ENCODE measurements at regions not wholly inside any gene's neighbourhood (a gene's known extent, or its start where the extent isn't known, plus 50 kb on each side); places are given as distances from the start of the nearest gene placed in this dataset.
"Not testable (repeated sequence)": the region's sequence is repeated elsewhere in the genome, so short reads cannot be mapped to it uniquely, and the experiment has no call there.

DNA sequence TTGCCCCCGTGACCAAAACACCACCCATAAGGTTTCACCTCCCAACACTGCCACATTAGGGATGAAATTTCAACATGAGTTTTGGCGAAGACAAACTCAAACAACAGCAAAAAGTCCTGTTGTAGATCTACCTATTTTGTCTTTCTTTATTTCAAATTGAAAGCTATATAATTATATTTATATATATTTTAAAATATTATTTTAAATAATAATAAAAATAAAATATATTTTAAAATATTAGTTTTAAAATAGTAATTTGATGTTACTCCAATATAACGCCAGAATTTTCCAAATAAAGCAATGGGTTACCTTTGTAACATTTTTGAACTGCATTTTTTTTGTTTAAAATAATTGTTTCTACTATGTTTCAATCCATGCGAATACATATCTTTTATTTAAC lies 263.5 kb upstream of the USP25 start:
- TF ChIP-seq, protein P1, sequence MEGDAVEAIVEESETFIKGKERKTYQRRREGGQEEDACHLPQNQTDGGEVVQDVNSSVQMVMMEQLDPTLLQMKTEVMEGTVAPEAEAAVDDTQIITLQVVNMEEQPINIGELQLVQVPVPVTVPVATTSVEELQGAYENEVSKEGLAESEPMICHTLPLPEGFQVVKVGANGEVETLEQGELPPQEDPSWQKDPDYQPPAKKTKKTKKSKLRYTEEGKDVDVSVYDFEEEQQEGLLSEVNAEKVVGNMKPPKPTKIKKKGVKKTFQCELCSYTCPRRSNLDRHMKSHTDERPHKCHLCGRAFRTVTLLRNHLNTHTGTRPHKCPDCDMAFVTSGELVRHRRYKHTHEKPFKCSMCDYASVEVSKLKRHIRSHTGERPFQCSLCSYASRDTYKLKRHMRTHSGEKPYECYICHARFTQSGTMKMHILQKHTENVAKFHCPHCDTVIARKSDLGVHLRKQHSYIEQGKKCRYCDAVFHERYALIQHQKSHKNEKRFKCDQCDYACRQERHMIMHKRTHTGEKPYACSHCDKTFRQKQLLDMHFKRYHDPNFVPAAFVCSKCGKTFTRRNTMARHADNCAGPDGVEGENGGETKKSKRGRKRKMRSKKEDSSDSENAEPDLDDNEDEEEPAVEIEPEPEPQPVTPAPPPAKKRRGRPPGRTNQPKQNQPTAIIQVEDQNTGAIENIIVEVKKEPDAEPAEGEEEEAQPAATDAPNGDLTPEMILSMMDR (IDR thresholded peaks at IDR 0.05; ENCODE audit: borderline replicate concordance, extremely low read depth, insufficient read depth), result no peak
- no peaks in the 10 kb centered on the region for H3K36me3 ChIP-seq (ENCODE audit: control insufficient read depth in 2 of 3, insufficient read depth in 3 of 3, low read length in 3 of 3)
- no peak overlapping the region for H3K27ac ChIP-seq (ENCODE audit: low read depth in 2 of 2, low read length in 2 of 2)
- no peak overlapping the region for H3K4me3 ChIP-seq (ENCODE audit: low read length in 3 of 3)
- DNase-seq (no peak), FAIRE-seq (peak; percentile 58)
- intact Hi-C loops (cut with DNase I), result no loop called here
- H3K9me3 ChIP-seq (ENCODE audit: control insufficient read depth in 2 of 3, insufficient read depth in 1 of 3, low read length in 3 of 3), result peaks cover 0 to 2% (median 0%) of the 10 kb centered on the region in 3 donors
- no peaks in the 10 kb centered on the region for H3K27me3 ChIP-seq (ENCODE audit: control insufficient read depth, insufficient read depth, low read length)
- H3K9ac ChIP-seq (ENCODE audit: low read length in 3 of 3), result no peak overlapping the region
- peaks cover 0 to 3% (median 0%) of the 10 kb centered on the region in 3 donors for H3K4me1 ChIP-seq (ENCODE audit: control insufficient read depth in 2 of 3, insufficient read depth in 2 of 3, low read depth in 1 of 3, low read length in 3 of 3)

DNA sequence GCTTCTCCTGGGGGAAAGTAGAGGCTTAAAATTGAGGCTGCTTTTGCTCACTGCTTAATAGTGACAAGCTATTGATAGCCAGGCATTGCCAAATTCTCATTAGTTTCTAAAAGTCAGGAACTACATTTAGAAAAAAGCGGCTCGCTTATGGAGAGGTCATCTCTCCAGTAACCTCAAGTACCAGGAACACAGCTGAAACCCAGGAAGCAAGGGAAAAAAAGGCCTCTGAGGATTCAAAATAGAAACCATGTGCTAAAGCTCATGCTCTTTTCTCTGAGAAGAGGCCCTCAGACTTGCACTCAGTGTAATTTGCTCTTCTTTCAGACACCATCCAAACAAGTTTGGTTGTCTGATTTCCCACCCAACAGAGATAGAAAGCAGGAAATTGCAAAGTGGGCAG lies 261.4 kb upstream of the USP25 start:
- no peaks in the 10 kb centered on the region for H3K36me3 ChIP-seq (ENCODE audit: control insufficient read depth in 2 of 3, insufficient read depth in 3 of 3, low read length in 3 of 3)
- TF ChIP-seq, protein P1 (IDR thresholded peaks at IDR 0.05; ENCODE audit: borderline replicate concordance, extremely low read depth, insufficient read depth), result no peak
- H3K27me3 ChIP-seq (ENCODE audit: control insufficient read depth, insufficient read depth, low read length), result no peaks in the 10 kb centered on the region
- FAIRE-seq, result no peak
- DNase-seq, result no peak
- peaks cover 0 to 10% (median 0%) of the 10 kb centered on the region in 3 donors for H3K4me1 ChIP-seq (ENCODE audit: control insufficient read depth in 2 of 3, insufficient read depth in 2 of 3, low read depth in 1 of 3, low read length in 3 of 3)
- H3K9me3 ChIP-seq (ENCODE audit: control insufficient read depth in 2 of 3, insufficient read depth in 1 of 3, low read length in 3 of 3), result peaks cover 0 to 2% (median 0%) of the 10 kb centered on the region in 3 donors
- H3K27ac ChIP-seq (ENCODE audit: low read depth in 2 of 2, low read length in 2 of 2), result no peak overlapping the region
- no peak overlapping the region for H3K9ac ChIP-seq (ENCODE audit: low read length in 3 of 3)
- intact Hi-C loops (cut with DNase I), result no loop called here
- H3K4me3 ChIP-seq (ENCODE audit: low read length in 3 of 3), result no peak overlapping the region

DNA sequence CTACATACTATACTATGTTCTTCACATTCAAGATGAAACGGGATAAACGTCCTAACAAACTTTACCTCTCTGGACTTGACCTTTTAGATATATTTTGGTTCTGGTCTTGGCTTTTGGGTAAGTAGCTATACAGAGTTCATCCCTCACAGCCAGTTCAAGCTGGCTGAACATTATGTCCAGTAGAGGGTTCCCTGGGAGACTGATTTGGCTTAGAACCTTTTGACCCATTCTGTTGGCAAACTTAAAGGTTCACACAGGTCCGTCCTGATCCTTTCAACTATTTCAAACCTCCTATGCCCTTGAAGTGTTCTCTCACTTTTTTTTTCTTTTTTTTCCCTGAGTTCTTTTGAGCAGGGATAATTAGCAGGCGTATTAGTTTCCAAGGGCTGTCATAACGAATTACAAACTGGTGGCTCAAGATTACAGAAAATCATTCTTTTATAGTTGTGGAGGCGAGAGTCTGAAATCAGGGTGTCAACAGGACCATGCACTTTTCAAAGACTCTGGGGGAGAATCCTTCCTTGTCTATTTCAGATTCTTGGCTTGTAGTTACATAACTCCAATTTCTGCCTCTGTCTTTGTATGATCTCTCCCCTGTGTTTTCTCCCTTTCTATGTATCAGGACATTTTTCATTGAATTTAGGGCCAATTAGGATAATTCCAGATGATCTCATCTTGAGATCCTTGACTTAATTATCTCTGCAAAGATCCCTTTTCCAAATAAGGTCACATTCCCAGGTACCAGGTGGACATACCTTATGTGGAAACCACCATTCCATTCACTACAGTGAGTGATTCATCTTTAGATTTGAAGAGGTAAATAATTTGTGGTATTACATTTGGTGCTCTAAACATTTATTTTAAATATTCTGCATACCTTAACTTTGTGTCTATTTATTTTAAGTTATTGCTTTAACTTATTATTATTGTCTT lies 257.4 kb upstream of the USP25 start:
- FAIRE-seq, result no peak
- TF ChIP-seq, protein P1 (IDR thresholded peaks at IDR 0.05; ENCODE audit: borderline replicate concordance, extremely low read depth, insufficient read depth), result no peak
- H3K4me3 ChIP-seq (ENCODE audit: low read length in 3 of 3), result no peak overlapping the region
- H3K4me1 ChIP-seq (ENCODE audit: control insufficient read depth in 2 of 3, insufficient read depth in 2 of 3, low read depth in 1 of 3, low read length in 3 of 3), result peaks cover 0 to 10% (median 0%) of the 10 kb centered on the region in 3 donors
- no peak for DNase-seq
- intact Hi-C loops (cut with DNase I), result no loop called here
- no peaks in the 10 kb centered on the region for H3K9me3 ChIP-seq (ENCODE audit: control insufficient read depth in 2 of 3, insufficient read depth in 1 of 3, low read length in 3 of 3)
- no peak overlapping the region for H3K9ac ChIP-seq (ENCODE audit: low read length in 3 of 3)
- H3K27ac ChIP-seq (ENCODE audit: low read depth in 2 of 2, low read length in 2 of 2), result no peak overlapping the region
- no peaks in the 10 kb centered on the region for H3K27me3 ChIP-seq (ENCODE audit: control insufficient read depth, insufficient read depth, low read length)
- no peaks in the 10 kb centered on the region for H3K36me3 ChIP-seq (ENCODE audit: control insufficient read depth in 2 of 3, insufficient read depth in 3 of 3, low read length in 3 of 3)

DNA sequence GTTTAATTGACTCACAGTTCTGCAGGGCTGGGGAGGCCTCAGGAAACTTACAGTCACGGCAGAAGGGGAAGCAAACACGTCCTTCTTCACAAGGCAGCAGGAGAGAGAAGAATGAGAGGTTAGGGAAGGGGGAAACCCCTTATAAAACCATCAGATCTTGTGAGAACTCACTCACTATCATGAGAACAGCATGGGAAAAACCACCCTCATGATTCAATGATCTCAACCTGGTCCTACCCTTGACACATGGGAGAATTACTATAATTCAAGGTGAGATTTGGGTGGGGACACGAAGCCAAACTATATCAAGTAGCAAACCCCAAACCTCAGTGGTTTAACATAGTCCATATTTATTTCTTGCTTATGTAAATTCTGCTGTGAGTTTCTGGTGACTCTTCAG lies 252.0 kb upstream of the USP25 start:
- H3K9me3 ChIP-seq (ENCODE audit: control insufficient read depth in 2 of 3, insufficient read depth in 1 of 3, low read length in 3 of 3); FAIRE-seq; H3K36me3 ChIP-seq (ENCODE audit: control insufficient read depth in 2 of 3, insufficient read depth in 3 of 3, low read length in 3 of 3); H3K27me3 ChIP-seq (ENCODE audit: control insufficient read depth, insufficient read depth, low read length); H3K4me1 ChIP-seq (ENCODE audit: control insufficient read depth in 2 of 3, insufficient read depth in 2 of 3, low read depth in 1 of 3, low read length in 3 of 3); DNase-seq; intact Hi-C loops (cut with DNase I); H3K4me3 ChIP-seq (ENCODE audit: low read length in 3 of 3); H3K27ac ChIP-seq (ENCODE audit: low read depth in 2 of 2, low read length in 2 of 2); H3K9ac ChIP-seq (ENCODE audit: low read length in 3 of 3): not testable (repeated sequence)

Data from kidney (tissue), 13 donors.